ENCODE measurements at regions not wholly inside any gene's neighbourhood (a gene's known extent, or its start where the extent isn't known, plus 50 kb on each side); places are given as distances from the start of the nearest gene placed in this dataset.

DNA sequence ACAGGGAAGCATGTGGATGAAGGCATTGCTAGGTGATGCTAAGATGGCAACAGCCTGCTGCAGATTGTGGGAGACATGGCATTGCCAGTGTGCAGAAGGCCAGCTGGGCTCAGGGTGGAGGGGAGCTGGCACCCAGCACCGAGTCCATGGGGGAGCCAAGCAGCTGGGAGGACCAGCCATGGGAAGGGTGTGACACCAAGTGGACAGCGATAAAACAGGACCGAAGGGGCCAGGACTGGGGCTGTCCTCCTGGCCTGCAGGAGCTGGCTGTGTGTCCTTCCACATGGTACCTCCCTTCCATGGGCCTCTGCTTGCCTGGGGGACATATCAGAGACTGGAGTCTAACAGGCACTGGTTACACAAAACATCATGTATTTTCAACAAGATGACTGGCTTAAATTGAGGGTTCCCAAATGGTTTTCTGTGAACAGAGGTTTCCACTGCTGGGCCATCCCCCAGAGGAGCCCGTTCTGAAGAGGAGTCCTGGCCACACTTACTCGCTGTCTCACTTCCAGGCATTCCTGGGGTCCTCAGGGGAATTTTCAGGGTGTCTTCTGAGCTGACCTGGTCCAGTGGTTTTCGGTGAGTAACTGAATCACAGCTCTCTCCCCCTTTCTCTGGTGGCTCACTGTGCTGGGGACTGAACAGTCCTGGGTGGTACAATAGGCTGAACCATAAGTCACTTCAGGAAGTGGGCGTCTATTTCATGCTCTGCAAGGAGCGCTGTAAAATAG lies 60.4 kb upstream of the TNP1 start:
- no peak for DNase-seq

GRCh38 chr2:216918088-216918680 lies 58.3 kb upstream of the TNP1 start:
- DNase-seq, result no peak

GRCh38 chr2:216916956-216917650 lies 57.2 kb upstream of the TNP1 start:
- DNase-seq, result no peak

DNA sequence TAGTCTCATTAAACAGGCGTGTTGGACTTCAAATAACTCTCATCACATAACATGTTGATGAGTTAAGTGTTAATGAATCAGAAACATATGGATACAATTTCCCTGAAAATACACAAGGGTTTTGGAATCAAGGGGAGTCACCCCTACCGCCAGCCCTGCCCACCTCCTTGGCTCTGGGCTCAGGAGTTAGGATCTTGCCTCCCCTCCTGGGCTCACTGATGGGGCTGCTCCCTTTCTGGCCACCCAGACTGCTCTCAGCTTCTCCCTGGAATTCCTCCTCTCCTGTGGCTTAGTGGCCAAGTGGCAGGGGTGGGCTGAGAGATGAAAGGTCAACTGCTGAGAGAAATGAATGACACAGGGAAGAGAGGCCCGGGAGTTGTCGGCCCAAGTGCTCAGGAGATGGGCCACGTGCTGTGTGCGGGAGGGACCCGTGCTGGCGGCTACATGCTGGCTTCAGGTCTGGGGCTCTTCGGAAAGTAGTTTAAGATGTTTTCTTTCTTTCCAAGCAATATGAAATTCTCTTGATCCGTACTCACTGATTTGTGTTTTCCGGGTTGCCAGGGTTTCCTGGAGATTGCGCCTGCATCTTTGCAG lies 55.8 kb upstream of the TNP1 start:
- no peak for DNase-seq

DNA sequence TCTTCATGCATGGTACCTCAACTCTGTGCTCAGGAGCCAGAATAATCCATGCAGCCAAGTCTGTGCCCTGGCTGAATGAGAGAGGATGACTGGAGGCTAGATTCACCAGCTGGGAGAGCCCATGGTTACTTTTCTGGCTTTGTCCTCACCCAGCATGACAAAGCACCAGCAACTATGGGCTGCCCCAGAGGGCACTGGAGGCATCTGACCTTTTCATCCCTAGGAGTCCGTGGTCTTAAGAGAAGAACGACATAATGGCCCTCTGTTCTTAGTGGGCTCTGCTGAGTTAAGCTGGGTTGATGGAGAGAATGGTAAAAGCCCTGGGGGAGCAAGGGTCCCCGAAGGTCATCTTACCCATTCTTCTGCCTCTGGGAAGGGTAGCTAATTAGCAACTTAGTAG lies 54.6 kb upstream of the TNP1 start:
- no peak for DNase-seq

DNA sequence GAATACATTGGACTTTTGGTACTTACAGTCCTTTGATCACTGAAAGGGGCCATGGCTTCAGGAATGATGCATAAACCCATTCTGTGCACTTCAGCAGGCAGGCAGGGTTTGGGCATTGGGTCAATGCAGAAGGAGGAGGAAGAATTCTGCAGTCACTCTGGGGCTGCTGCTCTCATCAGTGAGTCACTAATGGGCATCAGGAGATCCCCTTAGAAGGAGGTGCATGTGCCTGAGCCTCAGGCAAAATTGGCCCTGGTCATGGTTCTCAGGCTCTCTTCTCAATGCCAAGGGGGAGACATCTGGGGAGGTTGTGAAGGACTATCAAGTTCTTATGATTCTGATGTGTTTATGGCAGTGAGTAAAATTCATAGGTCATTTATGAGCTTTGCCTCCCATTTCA lies 52.0 kb upstream of the TNP1 start:
- DNase-seq, result no peak

GRCh38 chr2:216911008-216911407 lies 51.1 kb upstream of the TNP1 start:
- no peak for DNase-seq

GRCh38 chr2:216909541-216910210 lies 49.8 kb upstream of the TNP1 start:
- no peak for DNase-seq
